HG03159 (cell line): ENCODE measurements at regions not wholly inside any gene's neighbourhood (a gene's known extent, or its start where the extent isn't known, plus 50 kb on each side); places are given as distances from the start of the nearest gene placed in this dataset.
"Not testable (repeated sequence)": the region's sequence is repeated elsewhere in the genome, so short reads cannot be mapped to it uniquely, and the experiment has no call there.

ENCODE experiments used
- ATAC-seq: cut with Tn5 transposase; IDR thresholded peaks from one replicate; pipeline ENCODE4 v1.9.1; 2021; ENCODE audit warnings: mild to moderate bottlenecking, moderate library complexity; ENCODE audit not compliant: unreplicated experiment

DNA sequence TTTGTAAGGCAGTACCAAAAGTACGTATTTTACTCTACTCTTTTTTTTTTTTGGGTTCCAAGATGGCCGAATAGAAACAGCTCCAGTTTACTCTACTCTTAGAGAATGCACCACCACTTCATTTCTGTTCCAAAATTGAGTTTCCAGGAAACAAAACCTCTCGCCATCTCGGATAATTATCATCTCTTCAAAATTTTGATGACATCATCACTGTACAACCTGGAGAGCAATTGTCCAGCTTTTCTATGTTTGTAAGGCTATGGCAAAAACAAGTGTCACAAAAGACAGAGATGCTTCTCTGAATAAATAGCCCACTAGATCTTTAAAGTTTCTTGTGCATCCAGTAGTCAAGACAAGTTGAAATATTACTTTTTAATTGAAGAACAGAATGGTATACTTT, 1631.9 kb upstream of the CDH6 start:
- ATAC-seq = no peak

GRCh38 chr5:29550523-29550922, 1643.0 kb upstream of the CDH6 start:
- ATAC-seq = no peak

- no peak for ATAC-seq
These were observed 1645.2 kb upstream of the CDH6 start for GRCh38 chr5:29548262-29548661.

GRCh38 chr5:29547236-29547865, 1646.1 kb upstream of the CDH6 start:
- no peak for ATAC-seq

- no peak for ATAC-seq
These were observed 1650.0 kb upstream of the CDH6 start for GRCh38 chr5:29543501-29543900.

DNA sequence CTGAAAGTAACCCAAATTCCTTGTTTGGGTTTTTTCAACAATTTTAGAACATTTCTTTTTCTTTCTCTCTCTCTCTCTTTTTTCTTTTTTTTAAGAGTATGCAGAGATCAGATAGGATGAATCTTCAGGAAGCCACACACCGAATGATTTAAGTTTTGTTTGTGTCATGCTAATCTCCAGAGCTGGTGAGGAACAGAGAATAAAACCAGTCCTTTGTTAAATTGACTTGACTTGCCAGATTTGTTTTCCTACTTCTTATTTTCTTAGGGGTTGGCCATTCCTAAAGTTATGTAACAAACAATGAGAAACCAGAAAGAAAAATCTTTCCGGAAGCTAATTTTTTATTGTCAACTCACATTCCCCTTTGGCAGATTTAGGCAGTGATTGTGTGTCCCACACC, 1669.3 kb upstream of the CDH6 start:
- no peak for ATAC-seq

DNA sequence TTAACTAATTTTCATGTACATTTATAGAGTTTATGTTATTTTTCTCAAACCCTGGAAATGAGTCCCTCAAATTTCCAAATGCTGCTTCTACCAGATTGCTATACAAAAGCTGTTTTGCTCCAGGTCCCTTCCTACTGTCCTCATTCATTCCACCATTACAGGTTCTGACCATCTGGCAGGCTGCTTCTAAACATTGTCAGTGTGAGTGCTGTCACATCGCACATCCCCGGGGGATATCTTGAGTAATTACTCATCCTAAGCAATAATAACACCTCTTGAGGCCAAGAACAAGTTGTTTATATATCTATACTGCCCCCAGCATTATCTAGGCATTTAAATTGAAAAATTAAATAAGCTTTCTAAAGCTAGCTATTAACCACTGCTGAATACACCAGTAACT, 1675.3 kb upstream of the CDH6 start:
- no peak for ATAC-seq

DNA sequence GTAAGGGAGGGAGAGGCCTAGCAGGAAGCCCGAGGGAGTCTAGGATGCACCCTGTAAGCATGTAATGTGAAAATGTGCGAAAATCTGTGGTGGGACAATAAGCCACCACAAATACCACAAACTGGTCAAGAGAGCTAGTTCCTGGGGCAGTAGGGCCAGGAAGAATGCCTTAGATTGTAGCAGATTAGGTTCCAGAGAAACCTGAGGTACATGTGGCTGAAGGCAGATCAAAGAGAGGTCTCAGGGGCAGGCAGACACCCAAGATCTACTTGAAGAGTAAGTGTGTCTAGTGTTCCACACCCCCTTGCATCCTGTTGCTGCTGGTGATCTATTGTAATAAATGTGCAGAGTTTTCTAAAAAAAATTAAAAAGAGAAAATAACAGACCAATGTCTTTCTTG, 1677.3 kb upstream of the CDH6 start:
- no peak for ATAC-seq

- ATAC-seq = no peak
These were observed 1685.4 kb upstream of the CDH6 start for GRCh38 chr5:29508131-29508530.

- no peak for ATAC-seq
These were observed 1689.1 kb upstream of the CDH6 start for GRCh38 chr5:29504411-29504810.

- no peak for ATAC-seq
These were observed 1694.6 kb upstream of the CDH6 start for GRCh38 chr5:29498860-29499259.

GRCh38 chr5:29498412-29498811, 1695.1 kb upstream of the CDH6 start:
- ATAC-seq = no peak

DNA sequence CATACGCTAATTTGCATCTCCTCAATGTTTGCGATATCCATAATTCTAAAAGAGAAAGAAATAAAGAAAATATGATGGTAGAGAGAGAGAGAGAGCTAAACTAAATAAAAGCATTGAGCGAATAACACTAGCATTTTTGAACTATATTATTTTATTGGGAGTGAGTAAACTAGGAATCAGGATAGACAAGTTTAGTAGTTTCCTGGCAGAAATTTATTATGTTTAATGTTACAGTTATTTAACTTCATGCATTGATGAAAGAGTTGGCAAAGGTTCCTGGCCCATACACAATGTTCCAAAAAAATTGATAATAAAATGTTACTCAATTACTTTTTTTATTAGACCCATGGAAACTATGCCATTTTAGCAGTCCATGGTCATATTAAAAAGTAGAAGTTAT, 1708.2 kb upstream of the CDH6 start:
- ATAC-seq = no peak

DNA sequence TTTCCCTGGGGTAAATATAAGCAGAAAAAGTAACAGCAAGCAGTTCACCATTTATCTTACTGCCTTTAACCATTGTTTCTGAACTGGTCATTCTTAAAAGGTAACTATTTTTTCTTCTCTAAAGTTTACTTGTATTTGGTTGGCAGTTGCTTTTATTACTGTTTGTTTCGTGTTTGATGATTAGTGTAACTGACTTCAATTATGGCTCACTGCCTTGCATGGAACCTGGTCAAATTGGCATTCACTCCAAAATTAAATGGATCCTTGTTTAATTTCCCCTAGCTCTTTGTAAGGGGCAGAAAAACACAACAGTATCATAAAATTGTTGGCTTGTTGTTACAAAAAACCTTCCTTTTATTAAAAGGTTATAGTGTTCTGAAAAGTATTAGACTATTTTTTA, 1723.9 kb upstream of the CDH6 start:
- ATAC-seq = no peak

GRCh38 chr5:29462241-29462640, 1731.2 kb upstream of the CDH6 start:
- no peak for ATAC-seq

GRCh38 chr5:29460971-29461559, 1732.4 kb upstream of the CDH6 start:
- ATAC-seq = no peak

GRCh38 chr5:29451004-29451403, 1742.5 kb upstream of the CDH6 start:
- ATAC-seq = not testable (repeated sequence)

DNA sequence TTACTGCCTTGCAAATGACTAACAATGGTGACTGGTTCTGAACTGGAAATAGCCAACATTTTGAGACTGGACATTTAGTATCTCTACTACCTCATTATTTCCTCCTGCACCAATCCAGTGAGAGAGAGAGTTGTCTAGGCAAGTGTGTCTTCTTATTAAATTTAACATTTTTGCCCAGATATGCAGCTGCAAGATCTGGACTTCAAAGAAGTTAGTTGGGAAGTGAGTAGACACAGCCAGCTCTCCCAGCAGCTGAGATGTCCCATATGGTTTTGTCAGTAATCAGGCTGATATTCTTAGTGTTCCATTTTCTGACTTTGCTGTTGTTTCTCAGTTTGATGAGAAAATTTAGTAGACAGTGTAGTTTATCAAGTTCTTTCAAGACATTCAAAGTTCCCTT, 1778.8 kb upstream of the CDH6 start:
- no peak for ATAC-seq

GRCh38 chr5:29412979-29413378, 1780.5 kb upstream of the CDH6 start:
- no peak for ATAC-seq

DNA sequence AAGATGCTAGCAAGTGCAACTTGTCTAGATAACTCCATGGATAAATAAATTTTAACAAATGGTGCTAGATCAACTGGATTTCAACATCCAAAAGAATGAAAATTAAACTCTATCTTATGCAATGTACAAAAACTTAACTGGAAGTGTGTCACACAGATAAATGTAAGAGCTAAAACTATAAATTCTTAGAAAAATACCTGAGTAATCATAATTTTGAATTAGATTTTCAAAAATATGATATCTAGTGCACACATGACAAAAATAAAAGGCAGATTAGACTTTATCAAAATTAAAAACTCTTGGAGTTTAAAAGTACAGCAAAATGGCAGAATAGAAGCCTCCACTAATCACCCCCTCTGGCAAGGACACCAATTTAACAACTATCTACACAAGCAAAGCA, 1791.2 kb upstream of the CDH6 start:
- no peak for ATAC-seq

- ATAC-seq = no peak
These were observed 1803.5 kb upstream of the CDH6 start for GRCh38 chr5:29389993-29390392.

GRCh38 chr5:29387384-29387783, 1806.1 kb upstream of the CDH6 start:
- ATAC-seq = no peak

- ATAC-seq = no peak
These were observed 1810.7 kb upstream of the CDH6 start for GRCh38 chr5:29382780-29383179.
